ENCODE measurements at regions not wholly inside any gene's neighbourhood (a gene's known extent, or its start where the extent isn't known, plus 50 kb on each side); places are given as distances from the start of the nearest gene placed in this dataset.

DNA sequence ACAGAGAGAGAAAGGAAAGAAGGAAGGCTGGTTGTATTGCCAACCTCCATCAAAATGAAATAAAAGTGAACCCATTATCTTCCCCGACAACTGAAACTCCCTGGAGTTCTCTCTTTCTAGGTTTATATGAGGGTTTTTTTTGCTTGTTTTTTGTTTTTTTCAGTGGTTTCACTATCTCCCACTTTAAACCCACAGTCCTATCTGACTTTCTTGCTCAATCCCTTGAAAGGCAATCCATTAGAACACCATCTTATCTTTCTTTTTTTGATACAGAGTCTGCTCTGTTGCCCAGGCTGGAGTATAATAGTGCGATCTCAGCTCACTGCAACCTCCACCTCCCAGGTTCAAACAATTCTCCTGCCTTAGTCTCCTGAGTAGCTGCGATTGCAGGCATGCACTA is 158.0 kb upstream of the MIR17HG start:
- no peak overlapping the region for H3K9ac ChIP-seq (ENCODE audit: low read depth in 1 of 2, low read length in 2 of 2)
- no peak overlapping the region for H3K4me3 ChIP-seq (ENCODE audit: low read depth in 1 of 3, low read length in 3 of 3)
- WGBS: 85% methylated on average over 3 of the region's 3 CpGs
- H3K4me1 ChIP-seq (ENCODE audit: control insufficient read depth in 4 of 4, insufficient read depth in 4 of 4, low read length in 3 of 4): no peaks in the 10 kb centered on the region
- no peak for TF ChIP-seq HNF4G (IDR thresholded peaks at IDR 0.05)
- no peak for TF ChIP-seq FOXA1 (IDR thresholded peaks at IDR 0.05)
- no peak for TF ChIP-seq TAF1 (conservative IDR thresholded peaks at IDR 0.05)
- TF ChIP-seq RXRA (IDR thresholded peaks at IDR 0.05): no peak
- TF ChIP-seq, protein P1, sequence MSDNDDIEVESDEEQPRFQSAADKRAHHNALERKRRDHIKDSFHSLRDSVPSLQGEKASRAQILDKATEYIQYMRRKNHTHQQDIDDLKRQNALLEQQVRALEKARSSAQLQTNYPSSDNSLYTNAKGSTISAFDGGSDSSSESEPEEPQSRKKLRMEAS (IDR thresholded peaks at IDR 0.05): no peak
- TF ChIP-seq RAD21 (IDR thresholded peaks at IDR 0.05): no peak
- no peak for TF ChIP-seq GABPA (IDR thresholded peaks at IDR 0.05 in 1 of 2, conservative IDR thresholded peaks at IDR 0.05 in 1 of 2)
- no peak for TF ChIP-seq JUND (IDR thresholded peaks at IDR 0.05)
- TF ChIP-seq, protein P2, sequence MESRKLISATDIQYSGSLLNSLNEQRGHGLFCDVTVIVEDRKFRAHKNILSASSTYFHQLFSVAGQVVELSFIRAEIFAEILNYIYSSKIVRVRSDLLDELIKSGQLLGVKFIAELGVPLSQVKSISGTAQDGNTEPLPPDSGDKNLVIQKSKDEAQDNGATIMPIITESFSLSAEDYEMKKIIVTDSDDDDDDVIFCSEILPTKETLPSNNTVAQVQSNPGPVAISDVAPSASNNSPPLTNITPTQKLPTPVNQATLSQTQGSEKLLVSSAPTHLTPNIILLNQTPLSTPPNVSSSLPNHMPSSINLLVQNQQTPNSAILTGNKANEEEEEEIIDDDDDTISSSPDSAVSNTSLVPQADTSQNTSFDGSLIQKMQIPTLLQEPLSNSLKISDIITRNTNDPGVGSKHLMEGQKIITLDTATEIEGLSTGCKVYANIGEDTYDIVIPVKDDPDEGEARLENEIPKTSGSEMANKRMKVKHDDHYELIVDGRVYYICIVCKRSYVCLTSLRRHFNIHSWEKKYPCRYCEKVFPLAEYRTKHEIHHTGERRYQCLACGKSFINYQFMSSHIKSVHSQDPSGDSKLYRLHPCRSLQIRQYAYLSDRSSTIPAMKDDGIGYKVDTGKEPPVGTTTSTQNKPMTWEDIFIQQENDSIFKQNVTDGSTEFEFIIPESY (IDR thresholded peaks at IDR 0.05): no peak
- TF ChIP-seq, protein P3, sequence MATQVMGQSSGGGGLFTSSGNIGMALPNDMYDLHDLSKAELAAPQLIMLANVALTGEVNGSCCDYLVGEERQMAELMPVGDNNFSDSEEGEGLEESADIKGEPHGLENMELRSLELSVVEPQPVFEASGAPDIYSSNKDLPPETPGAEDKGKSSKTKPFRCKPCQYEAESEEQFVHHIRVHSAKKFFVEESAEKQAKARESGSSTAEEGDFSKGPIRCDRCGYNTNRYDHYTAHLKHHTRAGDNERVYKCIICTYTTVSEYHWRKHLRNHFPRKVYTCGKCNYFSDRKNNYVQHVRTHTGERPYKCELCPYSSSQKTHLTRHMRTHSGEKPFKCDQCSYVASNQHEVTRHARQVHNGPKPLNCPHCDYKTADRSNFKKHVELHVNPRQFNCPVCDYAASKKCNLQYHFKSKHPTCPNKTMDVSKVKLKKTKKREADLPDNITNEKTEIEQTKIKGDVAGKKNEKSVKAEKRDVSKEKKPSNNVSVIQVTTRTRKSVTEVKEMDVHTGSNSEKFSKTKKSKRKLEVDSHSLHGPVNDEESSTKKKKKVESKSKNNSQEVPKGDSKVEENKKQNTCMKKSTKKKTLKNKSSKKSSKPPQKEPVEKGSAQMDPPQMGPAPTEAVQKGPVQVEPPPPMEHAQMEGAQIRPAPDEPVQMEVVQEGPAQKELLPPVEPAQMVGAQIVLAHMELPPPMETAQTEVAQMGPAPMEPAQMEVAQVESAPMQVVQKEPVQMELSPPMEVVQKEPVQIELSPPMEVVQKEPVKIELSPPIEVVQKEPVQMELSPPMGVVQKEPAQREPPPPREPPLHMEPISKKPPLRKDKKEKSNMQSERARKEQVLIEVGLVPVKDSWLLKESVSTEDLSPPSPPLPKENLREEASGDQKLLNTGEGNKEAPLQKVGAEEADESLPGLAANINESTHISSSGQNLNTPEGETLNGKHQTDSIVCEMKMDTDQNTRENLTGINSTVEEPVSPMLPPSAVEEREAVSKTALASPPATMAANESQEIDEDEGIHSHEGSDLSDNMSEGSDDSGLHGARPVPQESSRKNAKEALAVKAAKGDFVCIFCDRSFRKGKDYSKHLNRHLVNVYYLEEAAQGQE (IDR thresholded peaks at IDR 0.05): no peak
- TF ChIP-seq EGR1 (IDR thresholded peaks at IDR 0.05; ENCODE audit: low read depth in 2 of 2): no peak
- TF ChIP-seq SP1 (IDR thresholded peaks at IDR 0.05): no peak
- TF ChIP-seq, protein P4, sequence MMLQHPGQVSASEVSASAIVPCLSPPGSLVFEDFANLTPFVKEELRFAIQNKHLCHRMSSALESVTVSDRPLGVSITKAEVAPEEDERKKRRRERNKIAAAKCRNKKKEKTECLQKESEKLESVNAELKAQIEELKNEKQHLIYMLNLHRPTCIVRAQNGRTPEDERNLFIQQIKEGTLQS (IDR thresholded peaks at IDR 0.05): no peak
- no peak for TF ChIP-seq HNF4A (conservative IDR thresholded peaks at IDR 0.05)
- no peaks in the 10 kb centered on the region for H3K36me3 ChIP-seq (ENCODE audit: control insufficient read depth in 4 of 4, insufficient read depth in 3 of 4, low read depth in 1 of 4, low read length in 3 of 4)
- DNase-seq (ENCODE audit: low spot score): no peak
- no peak overlapping the region for H3K27ac ChIP-seq (ENCODE audit: low read depth in 1 of 2, low read length in 2 of 2)
- no peaks in the 10 kb centered on the region for H3K27me3 ChIP-seq (ENCODE audit: control insufficient read depth in 4 of 4, insufficient read depth in 4 of 4, low read length in 3 of 4)
- H3K9me3 ChIP-seq (ENCODE audit: control insufficient read depth in 4 of 4, low read length in 3 of 4): no peaks in the 10 kb centered on the region

DNA sequence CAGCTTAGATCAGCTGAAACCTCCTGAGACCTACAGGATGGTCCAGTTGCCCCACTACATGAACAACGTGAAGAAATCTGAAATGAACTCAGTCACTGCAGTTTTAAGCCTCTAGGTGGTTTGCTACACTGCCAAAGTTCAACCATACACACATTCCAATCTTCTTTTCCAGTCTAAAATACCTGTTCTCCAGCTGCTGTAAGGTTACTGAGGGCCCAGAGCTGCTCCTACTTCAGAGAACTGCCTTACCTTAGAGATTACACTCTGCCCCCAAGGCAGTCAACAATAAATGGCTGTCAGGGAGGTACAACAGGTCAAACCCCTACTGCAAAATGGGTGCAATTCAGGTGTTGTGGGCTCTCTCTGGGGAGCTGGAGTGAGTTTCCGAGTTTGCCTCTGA is 154.1 kb upstream of the MIR17HG start:
- no peak overlapping the region for H3K9ac ChIP-seq (ENCODE audit: low read depth in 1 of 2, low read length in 2 of 2)
- H3K4me1 ChIP-seq (ENCODE audit: control insufficient read depth in 4 of 4, insufficient read depth in 4 of 4, low read length in 3 of 4): no peaks in the 10 kb centered on the region
- no peaks in the 10 kb centered on the region for H3K9me3 ChIP-seq (ENCODE audit: control insufficient read depth in 4 of 4, low read length in 3 of 4)
- 63% methylated on average over 2 of the region's 2 CpGs for WGBS
- TF ChIP-seq SP1 (IDR thresholded peaks at IDR 0.05) (no peak), EGR1 (IDR thresholded peaks at IDR 0.05; ENCODE audit: low read depth in 2 of 2) (no peak), JUND (IDR thresholded peaks at IDR 0.05) (no peak)
- no peak for DNase-seq (ENCODE audit: low spot score)
- no peak overlapping the region for H3K27ac ChIP-seq (ENCODE audit: low read depth in 1 of 2, low read length in 2 of 2)
- H3K27me3 ChIP-seq (ENCODE audit: control insufficient read depth in 4 of 4, insufficient read depth in 4 of 4, low read length in 3 of 4): no peaks in the 10 kb centered on the region
- no peak overlapping the region for H3K4me3 ChIP-seq (ENCODE audit: low read depth in 1 of 3, low read length in 3 of 3)
- H3K36me3 ChIP-seq (ENCODE audit: control insufficient read depth in 4 of 4, insufficient read depth in 3 of 4, low read depth in 1 of 4, low read length in 3 of 4): no peaks in the 10 kb centered on the region

Data from liver (tissue), 7 donors.